Left lobe of liver (tissue), 2 donors: ENCODE measurements at regions not wholly inside any gene's neighbourhood (a gene's known extent, or its start where the extent isn't known, plus 50 kb on each side); places are given as distances from the start of the nearest gene placed in this dataset.
A peak's percentile ranks its signal among the peaks of the same experiment; 100 is the strongest.

ENCODE experiments used
- ATAC-seq: fragments of 200-7000 bp; cut with Tn5 transposase; one replicate; pipeline ENCODE4 v1.9.1; 2020; ENCODE audit warnings: mild to moderate bottlenecking, moderate library complexity
- DNase-seq: peaks from one replicate; pipeline ENCODE4 v3.0.0-alpha.2; 2020; ENCODE audit warnings: low spot score
- donor health status: DM: no; HTN: no; CAD: no; lungs with moderate emphysema.
- donor health status: DM: no; HTN: yes; CAD: no.

DNA sequence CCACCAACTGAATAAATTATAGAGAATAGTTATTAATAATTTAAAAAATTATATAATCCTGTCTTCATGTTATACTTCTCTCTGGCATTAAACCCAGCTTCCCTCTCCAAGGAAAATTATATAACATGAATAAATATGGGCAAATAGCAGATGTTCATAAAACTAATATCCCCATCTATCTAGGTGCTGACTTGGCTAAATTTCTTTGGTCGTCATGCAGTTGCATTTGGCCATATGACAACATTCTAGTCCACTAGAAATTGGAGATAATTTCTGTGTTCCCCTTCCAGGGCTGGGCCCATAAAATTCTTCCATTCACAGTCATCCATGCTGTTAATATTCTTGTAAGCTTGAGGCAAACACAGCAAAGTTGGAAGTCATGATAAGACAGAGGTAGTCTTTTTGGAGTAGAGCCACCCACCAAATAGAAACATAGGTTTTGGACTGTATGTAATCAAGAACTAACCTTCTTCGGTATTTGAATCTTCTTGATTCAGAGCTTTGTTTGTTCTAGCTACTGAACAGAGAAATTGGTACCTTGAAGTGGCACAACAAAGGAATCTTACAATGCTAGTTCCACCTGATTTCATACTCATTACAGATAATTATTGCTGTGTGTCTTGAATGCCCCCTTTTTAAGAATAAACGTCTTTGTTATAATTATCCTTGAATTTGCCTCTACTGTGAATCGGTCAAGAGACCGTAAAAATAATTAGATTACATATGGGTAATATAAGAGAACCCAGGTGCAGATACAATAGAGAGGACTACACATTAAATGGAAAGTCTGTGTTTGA, 678.5 kb upstream of the PCDH20 start:
- ATAC-seq, result no peak
- no peak for DNase-seq

DNA sequence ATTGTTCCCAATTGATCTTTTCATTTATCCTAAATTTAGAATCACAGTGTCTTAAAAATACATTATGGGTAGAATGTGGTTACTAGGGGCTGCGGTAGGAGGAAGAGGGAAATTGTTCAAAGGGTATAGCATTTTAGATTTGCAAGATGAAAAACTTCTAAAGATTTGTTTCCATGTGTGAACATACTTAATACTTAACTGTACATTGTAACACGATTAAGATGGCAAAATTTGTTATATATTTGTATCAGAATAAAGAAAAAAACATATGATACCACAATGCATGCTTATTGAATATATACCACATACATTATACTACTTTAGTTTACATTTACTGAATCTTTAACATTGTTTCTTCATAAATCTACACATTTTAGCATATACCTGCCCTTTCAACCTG, 677.3 kb upstream of the PCDH20 start:
- DNase-seq, result no peak
- ATAC-seq, result no peak

DNA sequence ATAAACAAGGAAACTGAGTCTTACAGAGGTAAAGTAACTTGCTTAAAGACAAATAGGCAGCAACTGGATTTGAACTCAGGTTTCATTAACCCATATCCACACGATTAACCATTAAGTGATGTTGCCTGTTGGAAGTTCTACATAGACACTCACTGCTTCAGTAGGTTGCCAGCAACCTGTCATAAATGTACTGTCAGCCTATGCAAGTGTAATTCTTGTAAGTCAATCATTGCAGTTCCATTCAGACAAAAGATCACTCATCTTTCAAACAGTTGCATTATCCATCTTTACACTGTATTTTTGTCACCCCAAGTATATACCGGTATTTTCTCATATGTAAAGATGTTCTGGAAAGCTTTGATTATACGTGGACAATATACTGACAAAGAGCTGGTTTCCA, 676.9 kb upstream of the PCDH20 start:
- no peak for DNase-seq
- ATAC-seq, result no peak

DNA sequence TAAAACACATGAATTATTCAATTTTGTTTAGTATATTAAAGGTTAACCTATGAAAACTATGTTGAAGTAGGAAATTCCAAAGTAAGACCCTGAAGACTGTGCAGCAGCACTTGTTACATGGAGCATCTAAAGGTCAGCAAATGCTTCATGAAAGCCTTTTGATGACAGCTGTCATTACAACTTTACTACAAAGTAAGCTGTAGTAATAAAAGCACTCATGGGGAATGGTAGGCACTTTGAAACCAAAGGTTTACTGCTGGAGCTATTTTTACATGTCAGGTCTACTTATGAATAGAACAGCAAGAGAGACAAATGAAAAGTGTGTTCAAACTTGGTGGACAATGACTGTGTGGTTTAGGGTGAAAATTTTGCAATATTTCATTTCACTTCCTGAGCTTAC, 672.5 kb upstream of the PCDH20 start:
- ATAC-seq (no peak), DNase-seq (no peak)

DNA sequence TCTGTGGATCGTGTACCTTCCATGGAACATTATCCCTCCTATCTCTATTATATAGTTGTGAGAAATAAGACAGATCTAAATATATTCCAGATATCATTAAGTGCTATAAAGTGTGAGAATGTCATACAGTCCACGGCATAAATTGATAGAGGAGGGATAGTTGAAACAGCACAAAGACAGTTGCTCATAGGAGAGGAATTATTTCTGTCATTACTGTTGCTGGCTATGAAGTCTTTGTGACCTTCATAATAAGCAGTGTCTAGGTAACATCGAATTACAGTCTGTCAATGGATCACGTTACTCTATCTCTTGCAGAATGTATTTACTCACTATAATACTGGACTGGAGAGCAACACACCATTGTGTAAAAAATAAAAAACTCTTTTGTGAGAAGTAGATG, 671.5 kb upstream of the PCDH20 start:
- no peak for ATAC-seq
- no peak for DNase-seq

DNA sequence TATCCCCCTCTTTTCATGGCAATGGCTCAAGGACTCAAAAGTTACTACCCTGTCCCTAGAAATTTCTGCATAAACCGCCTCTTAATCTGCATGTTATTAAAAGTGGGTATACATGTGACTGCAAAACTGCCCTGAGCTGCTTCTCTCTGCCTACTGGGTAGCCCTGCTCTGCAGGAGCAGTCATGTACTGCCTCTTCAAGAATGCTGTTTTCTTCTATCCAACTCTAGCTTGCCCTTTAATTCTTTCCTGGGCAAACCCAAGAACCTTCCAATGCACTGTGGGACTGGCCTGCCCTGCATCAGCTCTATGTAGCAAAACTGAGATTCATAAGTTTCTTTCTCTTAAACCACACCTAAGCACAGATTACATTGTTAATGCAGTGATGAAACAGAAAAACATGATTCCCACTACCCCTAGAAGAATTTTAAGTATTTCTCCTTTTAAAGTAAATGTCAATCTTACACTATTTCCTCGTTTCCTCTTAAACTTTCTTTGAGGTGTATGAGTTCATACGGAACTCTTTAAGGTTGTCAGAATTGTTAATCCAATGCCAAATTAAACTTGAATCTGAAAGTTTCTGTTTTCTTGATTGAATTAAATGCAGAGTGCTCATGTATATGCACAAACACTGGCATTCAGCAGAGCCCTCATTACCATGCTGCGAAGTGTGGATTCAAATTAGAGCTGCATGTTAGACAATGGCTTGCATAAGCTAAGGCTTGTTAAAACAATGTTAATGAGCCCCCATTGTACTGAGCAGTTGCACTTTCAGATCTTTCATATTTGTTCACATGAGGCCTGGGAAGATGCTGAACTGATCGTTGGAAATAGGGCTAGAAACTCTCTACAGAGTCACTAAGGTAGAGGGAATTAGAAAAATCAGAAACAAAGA, 669.9 kb upstream of the PCDH20 start:
- DNase-seq, result no peak
- no peak for ATAC-seq

DNA sequence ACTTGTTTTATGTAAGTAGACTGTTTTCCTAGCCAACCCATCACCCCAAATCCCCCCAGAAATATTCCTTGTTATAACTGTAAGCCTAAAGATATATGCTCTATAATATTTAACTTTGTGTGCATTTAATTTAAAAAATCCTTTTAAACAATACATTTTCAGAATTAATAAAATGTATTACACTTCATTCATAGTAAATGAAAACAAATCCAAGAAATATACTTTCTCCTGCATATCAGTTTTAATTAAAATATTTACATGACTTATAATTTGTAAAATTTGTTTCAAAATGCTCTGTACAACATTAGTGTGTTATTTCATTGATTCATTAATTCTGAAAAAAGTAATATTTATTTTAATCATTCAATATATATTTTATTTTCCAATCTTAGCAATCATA, 669.1 kb upstream of the PCDH20 start:
- no peak for DNase-seq
- no peak for ATAC-seq

DNA sequence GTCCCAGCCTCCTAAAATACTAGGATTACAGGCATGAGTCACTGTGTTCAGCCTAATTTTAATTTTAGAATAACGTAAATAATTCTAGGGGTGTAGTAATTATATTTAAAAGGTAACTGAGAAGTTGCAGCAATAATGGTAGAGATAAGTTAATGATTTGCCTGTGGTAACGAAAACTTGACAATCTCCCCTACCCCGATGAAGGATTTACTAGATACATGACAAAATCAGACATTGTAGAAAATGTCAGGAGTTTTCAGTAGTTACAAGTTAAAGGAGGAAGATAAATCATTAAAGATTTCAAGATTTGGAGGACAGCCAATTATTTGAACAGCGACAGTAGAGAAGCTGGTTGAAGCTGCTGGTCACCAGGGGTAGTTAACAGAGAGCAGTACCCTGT, 652.2 kb upstream of the PCDH20 start:
- ATAC-seq (no peak), DNase-seq (no peak)

DNA sequence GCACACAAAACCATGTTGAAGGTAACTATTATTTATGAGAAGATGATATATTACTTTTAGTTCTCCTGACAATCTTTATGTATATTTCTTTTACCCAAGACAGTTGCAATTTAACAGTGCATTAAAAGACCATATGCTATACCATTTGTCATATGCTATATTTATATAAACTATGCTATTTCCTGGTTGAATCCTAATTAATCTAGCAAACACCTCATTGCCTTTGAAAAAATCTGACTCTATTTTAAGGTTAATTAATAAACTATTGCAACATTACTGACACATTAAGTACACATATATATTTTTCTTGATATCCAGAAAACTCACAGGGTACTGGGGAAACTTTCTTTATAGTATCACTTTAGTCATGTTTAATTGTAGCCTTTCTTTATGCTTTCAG, 649.4 kb upstream of the PCDH20 start:
- ATAC-seq, result no peak
- no peak for DNase-seq

DNA sequence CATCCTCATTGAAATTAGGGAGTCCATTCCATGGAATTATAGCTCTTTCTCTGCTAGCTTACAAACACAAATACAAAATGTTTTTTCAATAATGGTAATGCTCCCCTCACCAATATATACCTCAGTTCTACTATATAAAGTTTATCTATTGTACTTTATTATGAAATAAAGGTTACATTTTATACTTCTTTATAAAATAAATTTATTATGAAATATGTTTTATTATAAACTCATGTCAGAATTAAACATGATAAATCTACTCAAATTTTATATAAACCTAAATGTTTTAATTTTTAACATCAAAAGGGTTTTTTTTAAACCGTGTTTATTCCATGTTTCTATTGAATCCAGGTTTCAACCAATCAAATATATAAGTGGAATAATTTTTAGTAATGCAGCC, 646.1 kb upstream of the PCDH20 start:
- DNase-seq (no peak), ATAC-seq (no peak)

DNA sequence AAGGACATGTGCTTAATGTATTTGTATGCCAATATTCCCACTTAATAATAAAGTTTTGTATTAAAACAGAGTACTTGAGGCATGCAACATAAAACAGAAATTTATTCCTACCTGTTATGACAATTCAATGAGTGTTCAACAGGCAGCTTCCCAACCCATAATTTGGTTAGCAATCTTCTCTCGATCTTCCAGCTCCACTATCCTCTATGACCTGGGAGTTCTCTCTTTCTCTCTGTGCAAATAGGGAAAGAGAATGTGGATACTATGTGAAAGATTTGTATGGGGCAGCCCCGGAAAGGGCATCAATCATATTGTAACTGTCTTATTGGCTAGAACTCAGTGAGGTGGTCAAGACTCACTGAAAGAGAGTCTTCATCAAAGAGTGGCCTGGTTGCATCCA, 644.9 kb upstream of the PCDH20 start:
- DNase-seq (no peak), ATAC-seq (no peak)

DNA sequence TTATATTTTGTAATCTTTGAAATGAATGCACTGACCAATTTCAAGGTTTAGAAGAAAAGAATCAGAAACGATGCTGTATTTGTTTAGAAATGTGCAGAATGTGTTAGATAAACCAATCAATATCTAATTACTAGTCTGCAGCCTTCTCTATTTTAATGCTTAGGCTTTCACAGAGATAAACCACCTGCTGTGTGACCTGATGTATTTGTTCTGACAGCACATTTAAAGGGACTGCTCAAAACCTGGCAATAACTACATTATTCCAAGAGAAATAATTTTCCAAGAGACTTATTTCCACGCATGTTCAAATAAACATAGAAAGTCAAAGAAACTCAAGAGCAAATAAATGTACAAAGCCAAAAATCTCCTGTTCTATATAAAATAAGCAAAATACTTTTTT, 641.6 kb upstream of the PCDH20 start:
- ATAC-seq, result no peak
- no peak for DNase-seq

DNA sequence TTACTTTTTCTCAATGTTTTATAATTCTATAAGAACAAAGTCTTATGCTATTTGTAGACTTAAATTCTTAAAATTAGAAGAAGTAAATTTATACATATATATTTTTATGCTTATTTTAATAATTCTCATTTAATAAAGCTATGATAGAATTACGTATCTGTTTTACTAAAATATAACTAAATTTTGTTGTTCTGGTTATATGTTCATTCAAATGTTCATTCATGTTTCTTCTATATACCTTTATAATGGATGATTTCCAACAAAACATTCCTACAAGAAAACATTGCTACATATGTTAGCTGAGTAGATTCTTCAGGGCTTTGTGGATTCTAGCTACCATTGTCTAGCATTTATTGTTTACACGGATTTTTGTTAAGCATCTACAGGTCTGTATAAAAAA, 634.3 kb upstream of the PCDH20 start:
- ATAC-seq (no peak), DNase-seq (no peak)

DNA sequence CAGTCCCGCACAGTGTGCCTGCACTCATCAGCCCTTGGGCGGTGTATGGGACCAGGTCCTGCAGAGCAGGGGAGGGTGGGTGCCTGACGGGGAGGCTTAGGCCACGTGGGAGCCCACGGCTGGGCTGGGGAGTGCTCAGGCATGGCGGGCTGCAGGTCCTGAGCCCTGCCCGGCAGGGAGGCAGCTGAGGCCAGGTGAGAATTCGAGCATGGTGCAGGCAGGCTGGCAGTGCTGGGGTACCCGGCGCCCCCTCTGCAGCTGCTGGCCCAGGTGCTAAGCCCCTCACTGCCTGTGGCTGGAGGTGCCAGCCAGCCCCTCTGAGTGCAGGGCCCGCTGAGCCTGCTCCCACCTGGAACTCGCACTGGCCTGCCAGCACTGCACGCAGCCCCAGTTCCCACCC, 630.9 kb upstream of the PCDH20 start:
- no peak for DNase-seq
- ATAC-seq, result no peak

DNA sequence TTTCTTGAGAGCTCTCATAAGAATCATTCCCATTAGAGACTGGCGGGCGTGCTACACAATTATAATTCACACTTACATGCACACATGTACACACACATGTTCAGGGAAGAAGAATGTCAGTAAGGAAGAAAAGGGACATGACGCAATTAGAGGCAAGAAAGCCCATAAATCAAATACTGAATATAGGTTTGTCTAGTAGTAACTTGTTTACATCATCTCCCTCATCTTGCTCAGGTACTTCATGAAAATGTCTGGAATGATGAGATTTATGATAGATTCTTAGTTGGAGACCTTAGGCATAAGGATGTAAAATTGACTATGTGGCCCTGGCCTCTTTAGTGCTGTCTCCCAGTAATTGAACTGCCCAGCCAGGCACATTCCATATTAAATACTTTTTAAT, 628.0 kb upstream of the PCDH20 start:
- ATAC-seq, result no peak
- DNase-seq, result no peak

DNA sequence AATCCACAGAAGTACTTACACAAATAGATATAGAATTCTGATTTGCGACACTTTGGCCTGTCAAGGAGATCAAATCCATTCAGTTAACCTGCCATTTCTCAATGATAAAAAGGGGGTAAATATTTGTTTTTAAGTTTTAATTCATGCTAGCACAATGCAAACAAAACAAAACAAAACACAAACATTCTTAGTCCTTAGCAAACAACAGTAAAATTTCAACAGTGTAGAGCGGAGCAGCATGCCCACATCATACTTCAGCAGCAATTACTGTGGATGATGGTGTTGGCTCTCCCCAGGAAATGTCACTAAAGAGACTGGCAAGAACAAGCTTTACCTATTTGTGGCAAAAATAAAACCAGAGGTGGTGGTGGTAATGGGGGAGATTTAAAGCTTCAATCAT, 625.2 kb upstream of the PCDH20 start:
- ATAC-seq (no peak), DNase-seq (no peak)

DNA sequence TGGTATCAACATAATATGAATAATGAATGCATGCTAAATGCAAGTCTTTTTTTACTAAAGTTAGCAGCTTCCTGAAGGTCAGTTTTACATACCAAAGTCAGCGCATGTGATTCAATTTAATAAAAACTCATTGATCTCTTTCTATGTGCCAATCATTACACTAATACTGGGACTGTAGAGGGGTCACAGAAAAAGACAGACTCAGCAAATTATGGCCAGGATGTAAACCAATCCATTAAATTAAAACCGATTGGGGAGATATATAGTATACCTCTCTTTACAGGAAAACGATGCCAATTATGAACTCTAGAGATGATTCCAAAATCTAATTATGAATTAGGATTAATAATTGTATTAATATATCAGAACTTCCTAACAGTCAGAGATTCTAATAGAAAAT, 624.4 kb upstream of the PCDH20 start:
- no peak for ATAC-seq
- DNase-seq, result no peak

DNA sequence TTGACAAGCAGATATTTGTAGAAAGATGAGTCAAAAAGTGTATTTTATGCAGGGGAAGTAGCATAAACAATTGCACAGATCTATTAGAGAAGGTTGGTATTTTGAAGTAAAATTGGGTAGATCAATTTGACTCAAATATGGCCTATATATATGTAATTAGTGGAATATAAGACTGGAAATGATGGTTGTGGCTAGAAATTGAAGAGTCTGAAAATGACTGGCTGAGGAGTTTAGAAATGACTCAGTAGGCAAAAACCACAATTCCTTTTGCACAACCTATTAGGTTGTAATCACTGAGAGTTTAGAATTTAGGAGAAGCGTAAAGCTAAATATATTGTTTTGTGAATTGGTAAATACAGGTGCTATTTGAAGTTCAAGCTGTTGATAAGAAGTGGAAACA, 622.6 kb upstream of the PCDH20 start:
- ATAC-seq (no peak), DNase-seq (no peak)

DNA sequence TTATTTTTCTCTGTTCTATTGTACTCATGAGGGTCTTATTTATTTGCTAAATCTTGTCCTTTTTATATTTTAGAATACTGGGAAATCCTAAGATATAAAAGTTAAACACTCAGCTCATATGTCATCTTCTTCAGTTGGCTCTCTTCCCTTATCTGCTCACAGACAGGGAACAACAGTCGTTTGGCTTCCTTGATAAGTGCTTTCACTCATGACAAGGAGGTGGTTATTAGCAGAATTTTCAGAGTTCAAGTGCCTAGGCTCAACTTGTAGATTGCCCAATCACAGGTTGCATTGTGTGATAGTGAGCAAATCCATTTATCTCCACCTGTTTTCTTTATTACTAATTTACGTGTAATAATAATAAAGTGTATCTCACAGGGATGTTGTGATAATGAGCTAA, 620.3 kb upstream of the PCDH20 start:
- no peak for DNase-seq
- no peak for ATAC-seq

DNA sequence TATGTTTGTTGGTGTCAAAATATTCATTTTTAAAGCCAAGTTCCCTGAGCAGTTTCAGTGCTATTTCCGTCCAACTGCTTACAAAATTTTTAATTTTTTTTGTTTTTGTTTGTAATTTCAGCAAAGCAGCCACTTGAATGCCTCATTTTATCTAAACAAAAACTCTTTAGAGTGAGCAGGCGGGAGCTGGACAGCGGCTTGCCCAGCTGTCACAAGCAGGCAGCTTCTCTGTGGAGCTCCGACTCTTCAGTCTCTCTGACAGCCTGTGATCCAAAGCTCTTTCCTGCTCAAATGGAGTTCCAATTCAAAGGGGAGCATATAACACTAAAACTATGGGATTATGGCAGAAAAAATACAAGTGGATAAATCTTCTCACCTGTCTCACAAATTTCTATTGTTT, 618.3 kb upstream of the PCDH20 start:
- DNase-seq, result no peak
- no peak for ATAC-seq

DNA sequence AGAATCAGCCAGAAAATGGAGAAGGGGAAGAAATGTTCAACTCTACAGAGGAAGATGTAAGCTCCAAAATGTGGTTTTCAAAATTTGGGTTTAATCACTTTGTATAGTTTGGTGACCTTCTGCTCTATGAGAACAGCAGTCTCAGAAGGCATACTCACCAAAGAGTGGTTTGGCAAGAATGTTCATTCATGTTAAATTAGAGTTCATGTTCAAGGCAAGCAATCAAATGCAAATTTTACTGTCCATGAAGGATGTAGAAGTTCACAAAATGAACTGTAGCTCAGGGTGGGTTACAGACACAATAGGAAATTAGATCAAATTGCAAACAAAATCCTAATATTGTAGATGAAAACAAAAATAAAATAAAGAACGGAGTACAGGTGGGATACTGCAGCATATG, 606.7 kb upstream of the PCDH20 start:
- DNase-seq, result no peak
- ATAC-seq, result no peak

DNA sequence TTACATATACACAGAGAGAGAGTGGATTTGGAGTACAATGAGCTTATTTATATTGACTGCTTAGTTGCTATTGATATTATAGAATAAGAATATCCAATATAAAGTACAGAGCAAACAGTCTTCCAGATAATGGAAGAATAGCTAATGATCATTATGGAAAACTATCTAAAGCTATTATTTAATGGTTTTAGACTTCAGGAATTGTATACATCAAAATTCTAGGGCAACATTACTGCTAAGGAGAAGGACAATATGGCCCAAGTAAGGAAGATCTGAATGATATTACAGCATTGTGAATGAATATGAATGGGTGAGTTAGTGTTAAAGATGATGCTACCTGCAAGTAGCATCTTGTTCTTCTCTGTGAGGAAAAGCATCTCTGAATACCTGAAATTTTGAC, 604.2 kb upstream of the PCDH20 start:
- ATAC-seq (no peak), DNase-seq (no peak)

DNA sequence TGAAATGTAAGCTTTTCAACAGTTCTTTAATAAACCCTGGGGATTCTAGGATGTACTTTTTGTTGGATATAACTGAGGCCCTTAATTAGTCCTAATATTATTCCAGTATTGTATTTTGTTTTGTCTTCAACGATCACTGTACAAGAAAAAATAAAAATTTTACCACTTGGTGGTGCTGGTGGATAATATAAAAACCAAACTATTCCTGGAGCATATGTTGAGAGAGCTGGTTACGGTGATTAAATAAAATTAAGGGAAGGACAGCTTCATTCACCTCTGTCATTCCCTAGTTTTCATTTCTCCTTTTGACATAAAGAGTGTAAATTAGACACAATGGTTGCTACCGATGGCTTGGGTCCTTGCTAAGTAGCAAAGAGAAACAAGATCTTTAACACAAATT, 598.6 kb upstream of the PCDH20 start:
- DNase-seq (no peak), ATAC-seq (peak; percentile 23)
